MM.1S (cell line): ENCODE measurements at regions not wholly inside any gene's neighbourhood (a gene's known extent, or its start where the extent isn't known, plus 50 kb on each side); places are given as distances from the start of the nearest gene placed in this dataset.

Experiments
- DNase-seq: peaks from one replicate; pipeline ENCODE4 v3.0.0-alpha.2; 2015
- H2AFZ ChIP-seq: fragments of 300-600 bp; sonication (generic); 2 replicates; pipeline ENCODE4 v1.6.0; 2016; ENCODE audit warnings: antibody characterized with exemption, low read length
- H3F3A ChIP-seq: fragments of 300-600 bp; sonication (generic); 2 replicates; pipeline ENCODE4 v1.6.1; 2016; ENCODE audit warnings: mild to moderate bottlenecking, antibody characterized with exemption, low read length, moderate library complexity, mixed read lengths; ENCODE audit not compliant: insufficient read depth
- H3K27ac ChIP-seq: fragments of 300-600 bp; sonication (generic); 2 replicates; pipeline ENCODE4 v1.5.1; 2016; ENCODE audit warnings: mild to moderate bottlenecking, low read length
- H3K27me3 ChIP-seq: fragments of 300-600 bp; sonication (generic); replicated peaks from 2 replicates; pipeline ENCODE4 v1.6.0; 2016; ENCODE audit warnings: low read length; ENCODE audit not compliant: insufficient read depth
- H3K36me3 ChIP-seq: fragments of 300-600 bp; sonication (generic); replicated peaks from 2 replicates; pipeline ENCODE4 v1.6.1; 2016; ENCODE audit warnings: mild to moderate bottlenecking, low read length, mixed read lengths; ENCODE audit not compliant: insufficient read depth
- H3K4me1 ChIP-seq: fragments of 300-600 bp; sonication (generic); 2 replicates; pipeline ENCODE4 v1.6.1; 2016; ENCODE audit warnings: low read length, mixed read lengths
- H3K4me2 ChIP-seq: fragments of 300-600 bp; sonication (generic); 2 replicates; pipeline ENCODE4 v1.6.0; 2016; ENCODE audit warnings: low read depth, low read length
- H3K4me3 ChIP-seq: fragments of 300-600 bp; sonication (generic); 2 replicates; pipeline ENCODE4 v1.5.1; 2016; ENCODE audit warnings: low read length, mixed read lengths
- H3K79me2 ChIP-seq: fragments of 300-600 bp; sonication (generic); 2 replicates; pipeline ENCODE4 v1.6.1; 2016; ENCODE audit warnings: mixed run types, low read length, mixed read lengths
- H3K9ac ChIP-seq: fragments of 300-600 bp; sonication (generic); 2 replicates; pipeline ENCODE4 v1.6.1; 2016; ENCODE audit warnings: low read length, mixed read lengths
- H3K9me2 ChIP-seq: fragments of 300-600 bp; sonication (generic); replicated peaks from 2 replicates; pipeline ENCODE4 v1.6.1; 2016; ENCODE audit warnings: mild to moderate bottlenecking, low read length, mixed read lengths; ENCODE audit not compliant: insufficient read depth
- H3K9me3 ChIP-seq: fragments of 300-600 bp; sonication (generic); replicated peaks from 2 replicates; pipeline ENCODE4 v1.6.1; 2016; ENCODE audit warnings: mild to moderate bottlenecking, low read length, mixed read lengths; ENCODE audit not compliant: insufficient read depth
- H4K20me1 ChIP-seq: fragments of 300-600 bp; sonication (generic); 2 replicates; pipeline ENCODE4 v1.6.1; 2016; ENCODE audit warnings: mild to moderate bottlenecking, low read length, moderate library complexity, mixed read lengths; ENCODE audit not compliant: insufficient read depth
- EZH2 ChIP-seq: fragments of 300-600 bp; sonication (generic); optimal IDR thresholded peaks from 2 replicates; pipeline ENCODE3; 2017; ENCODE audit warnings: low read depth, mild to moderate bottlenecking, antibody characterized with exemption, low read length, mixed read lengths
- EZH2phosphoT487 ChIP-seq: fragments of 300-600 bp; sonication (generic); IDR thresholded peaks from 2 replicates; pipeline ENCODE4 v1.6.1; 2018; ENCODE audit warnings: antibody characterized with exemption, low read length
- TF ChIP-seq, protein P1 (sequence below): fragments of 300-600 bp; sonication (generic); IDR thresholded peaks from 2 replicates; pipeline ENCODE4 v1.5.1; 2016; ENCODE audit warnings: antibody characterized with exemption, low read length, mixed read lengths

DNA sequence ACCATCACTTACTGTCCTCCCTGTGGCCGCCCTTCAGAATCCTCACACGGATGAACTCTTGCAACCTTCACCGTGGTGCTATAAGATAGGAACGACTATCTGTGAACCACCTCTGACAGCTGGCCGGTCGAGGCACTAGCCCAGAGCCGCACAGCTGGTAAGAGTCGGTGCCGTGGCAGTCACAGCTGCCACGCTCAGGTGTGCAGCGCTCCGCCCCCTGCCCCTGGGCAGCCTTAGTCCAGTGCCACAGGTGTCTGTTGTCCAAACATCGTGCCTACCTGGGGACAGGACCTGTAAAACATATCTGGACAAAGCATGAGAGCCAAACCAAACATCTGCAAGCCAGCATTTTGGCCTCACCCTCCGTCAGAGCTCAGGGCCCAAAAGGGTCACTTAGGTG, 55.3 kb upstream of the SALL3 start:
- no peak overlapping the region for H3K27ac ChIP-seq
- no peaks in the 10 kb centered on the region for H3F3A ChIP-seq
- H3K9ac ChIP-seq, result no peak overlapping the region
- H3K4me2 ChIP-seq, result no peak overlapping the region
- no peak overlapping the region for H3K4me3 ChIP-seq
- TF ChIP-seq, protein P1, sequence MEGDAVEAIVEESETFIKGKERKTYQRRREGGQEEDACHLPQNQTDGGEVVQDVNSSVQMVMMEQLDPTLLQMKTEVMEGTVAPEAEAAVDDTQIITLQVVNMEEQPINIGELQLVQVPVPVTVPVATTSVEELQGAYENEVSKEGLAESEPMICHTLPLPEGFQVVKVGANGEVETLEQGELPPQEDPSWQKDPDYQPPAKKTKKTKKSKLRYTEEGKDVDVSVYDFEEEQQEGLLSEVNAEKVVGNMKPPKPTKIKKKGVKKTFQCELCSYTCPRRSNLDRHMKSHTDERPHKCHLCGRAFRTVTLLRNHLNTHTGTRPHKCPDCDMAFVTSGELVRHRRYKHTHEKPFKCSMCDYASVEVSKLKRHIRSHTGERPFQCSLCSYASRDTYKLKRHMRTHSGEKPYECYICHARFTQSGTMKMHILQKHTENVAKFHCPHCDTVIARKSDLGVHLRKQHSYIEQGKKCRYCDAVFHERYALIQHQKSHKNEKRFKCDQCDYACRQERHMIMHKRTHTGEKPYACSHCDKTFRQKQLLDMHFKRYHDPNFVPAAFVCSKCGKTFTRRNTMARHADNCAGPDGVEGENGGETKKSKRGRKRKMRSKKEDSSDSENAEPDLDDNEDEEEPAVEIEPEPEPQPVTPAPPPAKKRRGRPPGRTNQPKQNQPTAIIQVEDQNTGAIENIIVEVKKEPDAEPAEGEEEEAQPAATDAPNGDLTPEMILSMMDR, result no peak
- TF ChIP-seq EZH2, result no peak
- no peak for TF ChIP-seq EZH2phosphoT487
- no peaks in the 10 kb centered on the region for H3K27me3 ChIP-seq
- no peaks in the 10 kb centered on the region for H4K20me1 ChIP-seq
- H3K9me2 ChIP-seq, result no peaks in the 10 kb centered on the region
- no peaks in the 10 kb centered on the region for H3K9me3 ChIP-seq
- no peaks in the 10 kb centered on the region for H3K79me2 ChIP-seq
- no peaks in the 10 kb centered on the region for H3K4me1 ChIP-seq
- H2AFZ ChIP-seq, result no peak overlapping the region
- no peaks in the 10 kb centered on the region for H3K36me3 ChIP-seq
- DNase-seq, result no peak

DNA sequence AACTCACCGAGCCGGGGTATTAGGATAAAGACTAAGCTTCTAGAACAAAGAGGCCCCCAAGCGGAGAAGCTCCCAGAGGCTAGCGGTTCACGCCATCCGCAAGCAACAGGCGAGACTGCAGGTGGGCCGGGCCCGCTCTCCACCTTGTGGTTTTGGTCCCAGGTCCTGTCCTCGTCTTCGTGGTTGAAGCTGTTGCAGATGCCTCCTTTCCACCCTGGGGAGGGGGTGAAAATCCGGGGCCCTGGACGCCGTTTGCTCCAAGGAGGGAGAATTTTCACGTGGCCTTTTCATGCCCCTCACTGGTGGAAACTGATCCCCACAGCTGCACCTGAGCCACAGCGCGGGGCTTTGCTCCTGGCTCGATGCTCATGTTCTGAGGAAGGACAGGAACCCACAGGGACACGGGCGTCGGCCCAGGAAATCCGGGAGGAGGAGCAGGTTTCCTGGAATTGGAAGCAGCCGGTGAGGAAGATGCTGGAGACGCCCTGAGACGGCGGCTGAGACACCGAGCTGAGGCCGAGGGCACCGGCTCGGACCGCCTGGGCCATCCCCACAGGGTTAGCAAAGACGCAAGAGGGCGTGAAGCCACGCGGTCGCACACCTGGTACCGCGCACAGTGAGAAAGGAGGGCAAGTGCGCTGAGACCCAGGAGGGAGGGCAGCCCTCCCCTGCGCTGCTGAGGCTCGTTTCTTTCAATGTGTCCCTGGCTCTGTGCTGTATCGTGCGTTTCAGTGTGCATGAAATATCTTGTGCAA, 54.7 kb upstream of the SALL3 start:
- H3K79me2 ChIP-seq, result no peaks in the 10 kb centered on the region
- no peaks in the 10 kb centered on the region for H4K20me1 ChIP-seq
- no peak overlapping the region for H3K27ac ChIP-seq
- no peaks in the 10 kb centered on the region for H3K36me3 ChIP-seq
- H3K27me3 ChIP-seq, result no peaks in the 10 kb centered on the region
- no peaks in the 10 kb centered on the region for H3K9me3 ChIP-seq
- no peak for TF ChIP-seq EZH2phosphoT487
- TF ChIP-seq, protein P1, result no peak
- TF ChIP-seq EZH2, result no peak
- no peaks in the 10 kb centered on the region for H3K9me2 ChIP-seq
- no peak overlapping the region for H3K4me2 ChIP-seq
- H3F3A ChIP-seq, result no peaks in the 10 kb centered on the region
- H3K9ac ChIP-seq, result no peak overlapping the region
- DNase-seq, result no peak
- no peak overlapping the region for H2AFZ ChIP-seq
- no peaks in the 10 kb centered on the region for H3K4me1 ChIP-seq
- H3K4me3 ChIP-seq, result no peak overlapping the region

DNA sequence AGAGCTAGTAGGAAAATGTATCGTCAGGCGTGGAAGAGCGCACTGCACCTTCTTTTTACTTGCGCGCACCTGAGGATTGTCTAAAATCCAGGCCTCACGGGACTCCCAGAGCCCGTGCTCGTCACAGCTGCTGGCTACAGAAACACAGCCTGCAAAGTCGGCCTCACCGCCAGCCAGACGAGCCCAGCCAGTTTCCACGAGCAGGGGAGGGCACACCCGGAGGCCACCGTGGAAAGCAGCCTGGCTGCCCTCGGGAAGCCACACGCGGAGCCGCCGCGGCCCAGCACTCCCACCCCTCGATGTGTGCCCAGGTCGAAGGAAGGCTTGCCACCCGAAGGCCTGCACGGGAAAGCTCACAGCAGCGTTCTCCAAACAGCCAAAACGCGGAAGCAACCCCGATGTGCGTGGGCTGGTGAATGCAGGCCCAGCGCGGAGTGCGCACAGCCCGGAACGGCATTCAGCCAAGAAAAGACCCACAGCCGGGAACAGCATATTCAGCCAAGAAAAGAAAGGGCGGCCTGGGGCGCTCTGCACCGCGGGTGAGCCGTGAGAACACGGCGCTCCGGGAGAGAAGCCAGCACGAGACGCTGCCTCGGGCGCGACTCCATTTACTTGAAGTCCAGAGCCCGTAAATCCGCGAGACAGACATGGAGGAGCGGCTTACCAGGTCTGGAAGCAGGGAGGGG, 53.9 kb upstream of the SALL3 start:
- Histone ChIP-seq H3K27ac (no peak overlapping the region), H3K4me3 (no peak overlapping the region), H3K79me2 (no peaks in the 10 kb centered on the region), H3K9me2 (no peaks in the 10 kb centered on the region), H3F3A (no peaks in the 10 kb centered on the region), H4K20me1 (no peaks in the 10 kb centered on the region), H3K4me2 (no peak overlapping the region), H3K36me3 (no peaks in the 10 kb centered on the region), H2AFZ (no peak overlapping the region), H3K27me3 (no peaks in the 10 kb centered on the region), H3K9ac (no peak overlapping the region), H3K4me1 (no peaks in the 10 kb centered on the region), H3K9me3 (no peaks in the 10 kb centered on the region)
- TF ChIP-seq EZH2phosphoT487 (no peak), EZH2 (no peak)
- TF ChIP-seq, protein P1, result no peak
- no peak for DNase-seq
